HK-2 (cell line): ENCODE measurements at regions not wholly inside any gene's neighbourhood (a gene's known extent, or its start where the extent isn't known, plus 50 kb on each side); places are given as distances from the start of the nearest gene placed in this dataset.
"Not testable (repeated sequence)": the region's sequence is repeated elsewhere in the genome, so short reads cannot be mapped to it uniquely, and the experiment has no call there.

Experiments
- DNase-seq: peaks from one replicate; pipeline ENCODE4 v3.0.0-alpha.2; 2018; ENCODE audit not compliant: unreplicated experiment

DNA sequence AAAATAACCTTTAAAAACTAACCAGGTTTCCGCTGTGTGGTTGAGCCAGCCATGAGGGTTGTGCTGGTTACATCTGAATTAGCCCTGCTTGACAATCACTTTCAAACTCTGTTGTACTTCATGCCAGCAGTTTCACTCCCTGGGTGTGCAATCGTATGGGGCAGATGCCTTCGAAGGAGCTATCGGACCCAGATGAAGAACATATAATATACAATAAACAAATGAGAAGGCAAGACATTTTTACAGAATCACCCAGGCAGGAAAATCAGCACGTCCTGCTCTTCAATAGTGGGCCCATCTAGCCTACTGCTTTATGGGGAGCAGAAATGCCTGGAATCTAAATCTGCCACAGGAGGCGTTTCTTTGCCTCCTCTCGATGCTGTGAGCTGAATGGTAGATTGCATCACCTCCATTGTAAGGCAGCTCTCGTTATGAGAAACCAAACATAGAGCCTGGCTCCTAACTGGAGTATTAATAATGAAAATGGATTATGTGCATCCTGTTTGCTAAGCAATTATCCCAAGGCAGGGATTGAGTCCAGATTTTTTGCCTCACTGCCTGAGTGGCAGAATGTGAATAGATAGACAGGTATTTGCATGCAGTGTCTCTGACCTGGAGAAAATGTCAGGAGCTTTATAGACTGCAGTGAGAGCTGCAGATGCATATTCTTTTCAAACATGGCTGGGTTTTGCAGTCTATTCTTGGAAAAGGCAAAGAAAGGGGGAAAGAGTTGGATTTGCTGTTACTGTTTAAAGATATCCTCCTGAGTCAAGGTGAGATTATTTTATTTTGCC is 143.3 kb upstream of the SMARCA2 start:
- DNase-seq = no peak

DNA sequence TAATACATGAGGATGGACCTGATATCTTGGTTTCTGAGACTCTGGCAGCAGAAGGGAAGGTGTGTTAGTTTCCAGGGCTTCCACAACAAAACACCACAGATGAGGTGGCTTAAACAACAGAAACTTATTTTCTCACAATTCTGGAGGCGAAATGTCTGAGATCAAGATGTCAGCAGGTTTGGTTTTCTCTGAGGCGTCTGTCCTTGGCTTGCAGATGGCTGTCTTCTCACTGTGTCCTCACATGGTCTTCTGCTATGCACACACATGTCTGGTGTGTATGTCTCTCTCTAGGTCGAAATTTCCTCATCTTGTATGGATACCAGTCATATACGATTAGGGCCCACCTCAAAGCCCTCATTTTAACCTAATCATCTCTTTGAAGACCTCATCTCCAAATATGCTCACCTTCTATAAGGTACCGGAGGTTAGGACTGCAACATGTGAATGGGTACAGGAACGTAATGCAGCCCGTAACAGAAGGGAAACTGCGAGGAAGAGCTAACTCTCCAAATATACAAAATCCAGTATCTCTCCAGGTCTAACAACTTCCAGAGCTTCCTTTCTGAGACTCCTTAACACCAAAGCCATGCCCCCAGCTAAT is 139.8 kb upstream of the SMARCA2 start:
- DNase-seq = no peak

DNA sequence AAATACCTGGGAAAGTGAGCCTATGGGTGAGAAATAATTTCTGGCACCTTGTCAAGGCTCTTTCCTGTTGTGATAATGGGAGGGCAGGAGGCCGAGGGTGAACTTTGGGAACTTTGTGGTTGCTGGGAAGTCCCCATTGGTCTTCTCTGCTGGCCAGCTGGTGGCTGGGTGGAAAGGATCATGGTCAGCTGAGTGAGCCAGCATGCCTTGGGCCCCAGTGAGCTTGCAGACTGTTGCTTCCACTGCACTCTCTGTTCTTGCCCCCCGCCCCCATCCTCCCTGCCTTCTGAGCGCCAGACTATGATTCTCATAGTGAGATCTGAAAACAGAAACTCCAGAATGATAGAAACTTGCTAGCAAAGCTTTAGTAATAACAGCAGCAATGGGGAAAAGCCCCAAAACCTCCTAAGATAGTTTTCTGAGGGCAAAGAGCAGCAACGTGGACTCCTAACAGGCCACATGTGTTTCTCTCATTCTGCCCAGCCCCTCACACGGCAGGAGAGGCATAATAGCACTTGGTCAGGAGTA is 139.2 kb upstream of the SMARCA2 start:
- no peak for DNase-seq

DNA sequence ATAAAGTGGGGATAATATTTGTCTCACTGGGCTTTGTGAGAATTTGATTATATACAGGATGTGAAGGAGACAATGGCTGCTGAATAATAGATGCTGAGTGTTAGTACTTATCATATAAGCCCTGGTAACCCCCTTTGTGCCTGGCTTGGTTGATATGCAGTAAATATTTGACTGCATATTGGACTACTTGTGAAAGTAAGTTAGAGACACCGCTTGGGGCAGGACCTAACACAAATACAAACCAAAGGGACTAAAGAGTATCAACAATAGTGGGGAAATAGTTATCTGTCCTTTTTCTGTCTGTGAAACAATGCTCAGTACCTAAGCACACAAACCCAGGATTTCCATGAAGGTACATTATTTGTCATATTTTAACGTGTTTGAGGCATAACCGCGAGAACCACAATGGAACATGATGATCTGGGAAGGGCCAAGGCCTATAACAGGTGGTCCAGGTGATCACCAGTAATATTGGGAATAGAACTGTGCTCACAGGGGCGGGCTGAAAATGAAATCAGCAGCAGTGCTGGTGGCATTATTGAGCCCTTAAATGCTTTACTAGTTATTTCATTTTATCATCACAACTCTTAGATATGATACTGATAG is 138.2 kb upstream of the SMARCA2 start:
- DNase-seq = no peak

DNA sequence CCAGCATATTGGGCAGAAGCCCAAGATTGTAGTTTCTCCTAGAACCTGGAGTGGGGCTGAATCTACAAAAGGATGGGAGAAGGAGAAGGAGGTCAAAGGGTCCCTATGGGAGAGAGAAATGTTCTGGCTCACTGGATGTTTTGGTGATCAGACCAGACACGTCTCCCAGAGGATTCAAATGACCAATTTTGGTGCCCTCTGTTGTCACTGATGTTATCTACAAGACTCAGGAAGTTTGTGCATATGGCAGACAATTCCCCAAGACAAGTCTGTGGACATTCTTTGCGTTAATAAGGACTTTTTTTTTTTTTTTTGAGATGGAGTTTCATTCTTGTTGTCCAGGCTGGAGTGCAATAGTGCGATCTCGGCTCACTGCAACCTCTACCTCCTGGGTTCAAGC is 137.2 kb upstream of the SMARCA2 start:
- DNase-seq = no peak

- no peak for DNase-seq
Observed at GRCh38 chr9:1878811-1879210, 136.3 kb upstream of the SMARCA2 start.

GRCh38 chr9:1879501-1879900 is 135.6 kb upstream of the SMARCA2 start:
- no peak for DNase-seq

DNA sequence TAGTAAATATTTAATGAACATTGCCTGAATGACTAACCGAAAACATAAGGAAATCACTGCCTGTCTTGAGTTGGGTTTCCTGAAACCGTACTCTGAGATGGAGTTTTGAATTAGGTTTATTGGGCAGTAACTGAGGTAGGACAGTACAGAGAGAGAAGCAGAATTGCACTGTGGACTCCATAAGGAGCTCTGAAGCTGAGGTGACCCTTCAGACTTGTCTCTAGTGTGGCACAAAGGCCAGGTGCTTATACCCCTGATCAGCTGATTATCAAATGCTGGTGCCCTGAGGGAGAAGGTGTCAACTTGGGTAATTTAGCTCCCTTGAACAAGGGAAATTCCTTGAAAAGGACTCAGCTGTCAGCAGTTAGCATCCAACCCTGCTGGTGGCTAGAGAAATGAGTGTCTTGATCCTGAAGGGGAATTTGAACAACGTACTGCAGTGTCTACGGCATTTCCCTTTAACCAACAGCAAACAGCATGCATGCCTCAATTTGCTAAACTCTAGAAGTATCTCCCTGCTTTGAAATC is 135.0 kb upstream of the SMARCA2 start:
- no peak for DNase-seq

DNA sequence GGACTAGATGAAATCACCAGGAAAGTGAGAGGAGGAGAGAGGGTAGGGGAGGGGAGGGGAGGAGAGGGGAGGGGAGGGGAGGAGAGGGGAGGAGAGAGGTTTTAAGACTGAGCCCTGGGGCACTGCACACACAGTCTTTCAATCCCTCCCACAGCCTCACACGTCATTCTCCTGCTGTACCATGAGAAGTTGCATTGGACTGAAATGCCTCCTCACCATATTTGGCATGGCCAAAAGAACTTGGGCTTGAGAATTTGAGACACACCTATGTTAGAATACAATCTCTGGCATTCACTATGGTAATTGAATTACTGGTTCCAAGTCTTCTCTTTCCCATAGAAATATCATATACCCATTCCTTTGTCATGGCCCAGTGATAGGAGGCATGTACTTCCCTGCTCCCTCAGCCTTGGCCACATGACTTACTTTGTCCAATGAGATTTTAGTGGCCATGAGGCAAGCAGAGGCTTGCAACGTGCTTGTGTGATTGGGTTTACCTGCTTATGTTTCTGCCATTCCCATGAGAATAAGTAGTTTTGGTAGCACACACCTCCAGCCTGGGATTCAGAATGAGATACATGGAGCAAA is 133.3 kb upstream of the SMARCA2 start:
- DNase-seq = no peak

GRCh38 chr9:1882711-1883403 is 132.3 kb upstream of the SMARCA2 start:
- no peak for DNase-seq

DNA sequence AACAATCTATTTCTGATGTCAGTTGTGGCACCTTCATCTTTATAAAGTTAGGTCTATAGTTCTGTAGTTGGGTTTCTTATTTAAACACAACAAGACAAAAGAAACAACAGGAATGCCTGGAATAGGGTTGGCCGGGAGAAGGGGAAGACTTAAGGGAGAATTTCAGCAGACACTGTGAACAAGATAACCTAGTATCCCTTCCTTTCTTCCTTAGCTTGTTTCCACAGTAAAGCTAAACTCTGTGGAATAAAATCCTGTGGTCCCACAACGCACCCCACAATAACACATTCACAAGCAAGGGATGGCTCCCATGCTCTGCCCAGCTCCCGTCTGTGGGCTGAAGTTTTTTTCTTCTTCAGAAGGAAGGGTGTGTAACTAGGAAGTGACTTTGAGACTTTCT is 124.9 kb upstream of the SMARCA2 start:
- DNase-seq = no peak

- no peak for DNase-seq
Observed at GRCh38 chr9:1890816-1891215, 124.3 kb upstream of the SMARCA2 start.

- not testable (repeated sequence) for DNase-seq
Observed at GRCh38 chr9:1903080-1903704, 112.0 kb upstream of the SMARCA2 start.

- no peak for DNase-seq
Observed at GRCh38 chr9:1907465-1907864, 107.7 kb upstream of the SMARCA2 start.

DNA sequence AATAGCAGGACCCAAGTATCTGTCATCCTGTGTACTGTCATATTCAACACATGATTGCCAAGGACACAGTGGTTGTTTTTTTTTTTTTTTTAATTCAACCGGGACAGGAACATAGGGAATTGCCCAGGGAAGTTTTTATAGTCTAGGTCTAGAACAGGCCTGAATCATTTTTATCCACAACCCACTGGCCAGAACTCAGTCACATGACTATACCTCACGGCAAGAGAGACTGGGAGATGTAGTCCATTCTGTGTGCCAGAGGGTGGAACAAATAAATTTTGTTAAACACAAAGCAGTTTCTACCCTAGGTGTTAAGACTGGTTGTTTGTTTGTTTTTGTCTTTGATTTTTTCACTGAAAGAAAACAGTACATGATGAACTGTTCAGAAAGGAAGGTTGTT is 105.8 kb upstream of the SMARCA2 start:
- no peak for DNase-seq

GRCh38 chr9:1910269-1910811 is 104.8 kb upstream of the SMARCA2 start:
- no peak for DNase-seq

DNA sequence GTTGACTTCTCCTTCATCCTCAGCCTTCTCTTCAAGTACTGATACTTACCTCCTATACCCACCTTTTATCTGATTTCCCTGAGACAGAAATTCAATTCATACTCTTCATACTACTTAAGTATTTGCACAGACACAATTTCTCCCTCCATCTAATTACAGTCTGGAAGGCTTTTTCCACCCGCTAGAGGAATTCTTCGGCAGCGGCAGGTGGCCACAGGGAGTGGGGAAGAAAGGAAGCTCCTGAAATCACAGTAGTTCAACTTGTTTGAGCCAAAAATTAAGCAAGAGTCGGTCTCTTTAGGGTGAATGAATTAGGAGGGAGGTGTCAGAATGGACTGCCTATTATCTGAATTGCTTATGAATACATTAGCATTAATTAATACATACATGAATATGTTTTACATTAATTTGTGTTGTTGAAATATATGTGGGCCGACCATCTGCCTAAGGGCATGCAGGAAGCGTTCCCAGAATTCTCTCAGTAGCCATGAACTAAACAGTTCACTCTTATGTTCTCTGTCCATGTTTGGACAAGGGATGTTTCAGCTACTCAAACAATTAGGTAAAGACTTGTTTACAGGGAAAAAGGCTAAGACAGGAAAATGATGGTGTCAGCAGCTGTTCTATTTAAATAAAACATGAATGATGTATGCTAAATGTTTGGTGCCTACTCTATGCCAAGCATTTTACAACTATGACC is 101.4 kb upstream of the SMARCA2 start:
- no peak for DNase-seq

DNA sequence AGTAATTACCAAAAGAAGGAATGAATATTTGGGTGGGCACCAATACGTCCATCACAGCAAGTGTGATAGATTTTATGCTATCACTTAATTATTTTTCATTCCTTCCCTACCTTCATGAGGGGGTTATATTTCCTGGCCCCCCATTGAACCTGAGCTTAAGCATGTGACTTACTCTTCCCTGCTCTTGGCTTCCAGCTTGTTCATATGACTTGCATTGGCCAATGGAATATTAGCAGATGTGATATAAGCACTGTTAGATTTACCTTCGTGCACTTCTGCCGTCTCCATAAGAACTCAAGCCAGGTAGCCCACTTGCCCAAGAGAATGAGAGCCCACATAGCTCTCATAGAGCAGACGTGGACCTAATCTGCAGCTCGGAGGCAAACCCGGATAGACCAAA is 99.1 kb upstream of the SMARCA2 start:
- DNase-seq = no peak

GRCh38 chr9:1916655-1917054 is 98.5 kb upstream of the SMARCA2 start:
- DNase-seq = no peak

GRCh38 chr9:1917396-1917935 is 97.7 kb upstream of the SMARCA2 start:
- no peak for DNase-seq
